Psoas muscle (tissue), 7 donors: ENCODE measurements at regions not wholly inside any gene's neighbourhood (a gene's known extent, or its start where the extent isn't known, plus 50 kb on each side); places are given as distances from the start of the nearest gene placed in this dataset.
A peak's percentile ranks its signal among the peaks of the same experiment; 100 is the strongest.

Experiments
- ATAC-seq, 4 donors: fragments of 200-7000 bp; cut with Tn5 transposase; one replicate each; pipeline ENCODE4 v1.9.1; 2020; ENCODE audit warnings: moderate library complexity in 3 of 4, mild to moderate bottlenecking in 2 of 4
- DNase-seq, 2 donors: peaks; one replicate each; pipeline ENCODE4 v3.0.0-alpha.2; 2020
- H3K27ac ChIP-seq: fragments of 200-600 bp; one replicate; pipeline ENCODE4 v1.8.0; 2022
- H3K27me3 ChIP-seq, 3 donors: fragments of 200-600 bp in 1 of 3; one replicate each; pipeline versions ENCODE4 v1.6.1 to v1.8.0; 2013 to 2022; ENCODE audit warnings: low read length in 2 of 3, mild to moderate bottlenecking in 2 of 3, moderate library complexity in 1 of 3; ENCODE audit not compliant: insufficient read depth in 3 of 3
- H3K36me3 ChIP-seq, 2 donors: fragments of 200-600 bp in 1 of 2; one replicate each; pipeline versions ENCODE4 v1.6.1 to v1.8.0; 2013 to 2022; ENCODE audit warnings: low read depth in 1 of 2, mild to moderate bottlenecking in 1 of 2, moderate library complexity in 1 of 2; ENCODE audit not compliant: insufficient read depth in 1 of 2
- H3K4me1 ChIP-seq: fragments of 200-600 bp; one replicate; pipeline ENCODE4 v1.8.0; 2022
- H3K4me3 ChIP-seq: fragments of 200-600 bp; one replicate; pipeline ENCODE4 v1.8.0; 2022; ENCODE audit warnings: mild to moderate bottlenecking
- H3K9me3 ChIP-seq: fragments of 200-600 bp; one replicate; pipeline ENCODE4 v1.8.0; 2022
- WGBS, 3 donors: extraction: QIAGEN DNeasy Blood & Tissue Kit; methylation state at CpG; one replicate each; pipeline versions ENCODE4 v1.1.6 to v1.1.7; 2013; 5-methylcytosine and 5-hydroxymethylcytosine counted together
- intact Hi-C, 2 donors: fragments of 100-400 bp; cut with DNase I; formaldehyde crosslinking; loops; one replicate each; pipeline versions ENCODE4 v1.11.0 to v1.14.2; 2022
- TF ChIP-seq, protein P1 (sequence below): fragments of 200-600 bp; IDR thresholded peaks from one replicate; pipeline ENCODE4 v1.8.0; 2022; ENCODE audit warnings: antibody characterized with exemption
- donor health status: healthy with polysubstance abuse.
- donor health status: DM: no; HTN: no; CAD: no; lungs with moderate emphysema.
- donor health status: Bipolar disorder and iron deficiency.
- donor health status: healthy.
- donor health status: DM: yes; HTN: yes; CAD: no.
- donor health status: DM: no; HTN: no; CAD: no.
- donor health status: DM: yes; HTN: yes; CAD: no.

DNA sequence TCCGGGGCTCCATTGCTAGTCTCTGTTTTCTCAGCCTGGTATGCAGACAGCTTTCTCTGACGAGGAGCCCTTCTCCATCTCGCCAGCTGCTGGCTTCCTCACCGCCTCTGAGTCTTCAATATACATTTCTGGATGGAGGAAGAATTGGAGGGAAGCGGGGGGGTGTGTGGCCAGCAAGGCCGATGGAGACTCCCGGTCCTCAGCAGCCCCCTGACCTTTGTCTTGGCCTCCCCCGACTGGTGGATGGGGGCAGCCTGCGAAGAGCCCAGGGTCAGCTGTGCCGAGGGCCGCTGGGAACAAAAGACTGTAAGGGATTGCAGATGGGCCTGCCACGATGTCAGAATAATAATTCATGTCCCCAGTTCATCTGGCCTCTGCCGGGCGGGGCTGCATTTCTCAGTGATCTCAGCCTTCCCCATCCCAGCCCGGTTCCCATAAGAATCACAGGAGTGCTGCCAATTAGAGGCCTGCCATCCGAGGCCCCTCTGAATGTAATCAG is 54.3 kb upstream of the STX16 start:
- H3K27ac ChIP-seq = no peak overlapping the region
- H3K4me1 ChIP-seq = peaks cover 16% of the 10 kb centered on the region
- peak in 2 of 4 donors; percentile 41 for ATAC-seq
- H3K9me3 ChIP-seq = no peaks in the 10 kb centered on the region
- no peak overlapping the region for H3K4me3 ChIP-seq
- TF ChIP-seq, protein P1, sequence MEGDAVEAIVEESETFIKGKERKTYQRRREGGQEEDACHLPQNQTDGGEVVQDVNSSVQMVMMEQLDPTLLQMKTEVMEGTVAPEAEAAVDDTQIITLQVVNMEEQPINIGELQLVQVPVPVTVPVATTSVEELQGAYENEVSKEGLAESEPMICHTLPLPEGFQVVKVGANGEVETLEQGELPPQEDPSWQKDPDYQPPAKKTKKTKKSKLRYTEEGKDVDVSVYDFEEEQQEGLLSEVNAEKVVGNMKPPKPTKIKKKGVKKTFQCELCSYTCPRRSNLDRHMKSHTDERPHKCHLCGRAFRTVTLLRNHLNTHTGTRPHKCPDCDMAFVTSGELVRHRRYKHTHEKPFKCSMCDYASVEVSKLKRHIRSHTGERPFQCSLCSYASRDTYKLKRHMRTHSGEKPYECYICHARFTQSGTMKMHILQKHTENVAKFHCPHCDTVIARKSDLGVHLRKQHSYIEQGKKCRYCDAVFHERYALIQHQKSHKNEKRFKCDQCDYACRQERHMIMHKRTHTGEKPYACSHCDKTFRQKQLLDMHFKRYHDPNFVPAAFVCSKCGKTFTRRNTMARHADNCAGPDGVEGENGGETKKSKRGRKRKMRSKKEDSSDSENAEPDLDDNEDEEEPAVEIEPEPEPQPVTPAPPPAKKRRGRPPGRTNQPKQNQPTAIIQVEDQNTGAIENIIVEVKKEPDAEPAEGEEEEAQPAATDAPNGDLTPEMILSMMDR = no peak
- no peaks in the 10 kb centered on the region for H3K36me3 ChIP-seq
- DNase-seq = peak in 1 of 2 donors; percentile 63
- intact Hi-C loops = no loop called here
- 21 to 33% (median 28%) methylated on average over 15 to 16 of the region's 16 CpGs for WGBS, 3 donors
- H3K27me3 ChIP-seq = peaks cover 0 to 11% (median 3%) of the 10 kb centered on the region in 3 donors

DNA sequence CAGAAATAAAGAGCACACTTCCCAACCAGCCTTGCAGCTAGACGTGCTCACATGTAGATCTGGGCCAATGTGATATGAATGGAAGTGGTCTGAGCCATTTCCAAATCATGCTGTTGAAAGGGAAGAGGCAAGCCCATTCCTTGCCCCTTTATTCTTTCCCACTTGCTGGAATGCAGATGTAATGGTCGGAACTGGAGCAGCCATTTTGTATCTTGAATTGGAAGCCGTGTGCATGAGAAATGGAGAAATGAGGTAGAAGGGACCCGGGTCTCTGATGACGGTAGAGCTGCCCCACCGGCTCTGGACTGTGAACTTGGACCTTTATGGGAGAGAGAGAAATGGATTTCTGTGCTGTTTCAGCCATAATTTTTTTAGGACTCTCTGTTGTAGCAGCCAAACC is 54.8 kb upstream of the STX16 start:
- intact Hi-C loops = no loop called here
- Histone ChIP-seq H3K27ac (no peak overlapping the region), H3K36me3 (no peaks in the 10 kb centered on the region), H3K27me3 (peaks cover 0 to 16% (median 3%) of the 10 kb centered on the region in 3 donors), H3K9me3 (no peaks in the 10 kb centered on the region), H3K4me1 (peaks cover 16% of the 10 kb centered on the region), H3K4me3 (no peak overlapping the region)
- DNase-seq (no peak), ATAC-seq (no peak)
- TF ChIP-seq, protein P1 = no peak
- WGBS, 3 donors = 78 to 91% (median 88%) methylated on average over 6 of the region's 6 CpGs

DNA sequence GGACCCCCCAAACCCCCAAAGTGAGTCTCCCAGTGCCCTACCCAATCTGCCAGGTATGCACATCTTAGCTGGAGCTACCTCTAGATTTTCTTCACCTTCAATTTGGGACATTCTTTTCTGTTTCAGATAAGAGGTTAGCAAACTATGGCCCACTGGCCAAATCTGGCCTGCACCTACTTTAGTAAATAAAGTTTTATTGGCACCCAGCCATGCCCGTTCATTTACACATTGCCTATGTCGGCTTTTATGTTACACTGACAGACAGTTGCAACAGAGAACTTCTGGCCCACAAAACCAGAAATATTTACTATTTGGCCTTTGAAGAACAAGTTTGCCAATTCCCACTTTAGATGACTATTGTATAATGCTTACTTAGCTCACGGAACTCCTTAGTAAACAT is 55.9 kb upstream of the STX16 start:
- ATAC-seq (no peak), DNase-seq (no peak)
- WGBS, 3 donors = 75 to 83% (median 78%) methylated on average over 3 of the region's 3 CpGs
- TF ChIP-seq, protein P1 = no peak
- no peaks in the 10 kb centered on the region for H3K36me3 ChIP-seq
- peaks cover 0 to 19% (median 3%) of the 10 kb centered on the region in 3 donors for H3K27me3 ChIP-seq
- no peak overlapping the region for H3K4me3 ChIP-seq
- H3K9me3 ChIP-seq = no peaks in the 10 kb centered on the region
- H3K27ac ChIP-seq = no peak overlapping the region
- H3K4me1 ChIP-seq = peaks cover 16% of the 10 kb centered on the region
- intact Hi-C loops = no loop called here

DNA sequence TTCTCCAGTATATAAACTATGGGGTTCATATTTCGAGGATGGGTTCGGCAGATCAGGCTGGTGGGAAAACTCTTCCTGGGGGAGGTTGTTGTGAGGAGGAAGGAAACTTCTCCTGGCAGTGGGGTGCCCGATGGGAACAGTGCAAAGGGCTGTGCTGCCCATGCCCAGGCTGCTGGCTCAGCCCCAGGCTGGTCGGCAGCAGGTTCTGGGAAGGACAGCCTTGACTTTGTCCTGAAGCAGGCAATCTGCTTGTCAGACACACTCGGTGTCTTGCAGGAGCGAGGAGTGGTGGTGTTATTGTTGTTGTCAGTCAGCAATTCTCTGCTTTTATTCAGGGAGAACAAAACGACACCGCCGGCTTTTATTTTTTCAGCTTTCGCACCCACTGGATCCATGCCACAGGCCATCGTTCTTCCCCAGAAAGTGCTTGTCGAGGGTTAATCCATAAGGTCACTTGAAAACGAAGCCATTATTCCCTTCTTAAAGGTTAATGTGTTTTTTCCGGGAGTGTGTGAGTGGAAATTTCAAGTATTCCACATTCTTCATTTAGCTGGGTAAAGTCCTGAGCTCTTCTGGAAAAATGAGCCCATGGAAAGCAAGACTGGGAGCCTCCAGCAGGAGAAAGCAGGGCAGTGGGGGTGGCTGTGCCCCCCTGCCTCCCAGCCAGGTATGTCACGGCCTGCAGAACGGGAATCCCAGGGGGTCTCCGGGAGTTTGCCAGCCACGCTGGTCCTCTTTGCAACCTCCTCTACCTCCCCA is 57.0 kb upstream of the STX16 start:
- Histone ChIP-seq H3K4me1 (peaks cover 16% of the 10 kb centered on the region), H3K27ac (no peak overlapping the region), H3K9me3 (no peaks in the 10 kb centered on the region), H3K36me3 (no peaks in the 10 kb centered on the region), H3K27me3 (peaks cover 0 to 28% (median 6%) of the 10 kb centered on the region in 3 donors), H3K4me3 (no peak overlapping the region)
- TF ChIP-seq, protein P1 = no peak
- DNase-seq (peak in 1 of 2 donors; percentile 26), ATAC-seq (no peak)
- WGBS, 3 donors = 45 to 61% (median 58%) methylated on average over 18 of the region's 18 CpGs
- intact Hi-C loops = no loop called here
